NCI-H1930 (cell line): ENCODE measurements at regions not wholly inside any gene's neighbourhood (a gene's known extent, or its start where the extent isn't known, plus 50 kb on each side); places are given as distances from the start of the nearest gene placed in this dataset.
"Not testable (repeated sequence)": the region's sequence is repeated elsewhere in the genome, so short reads cannot be mapped to it uniquely, and the experiment has no call there.

ENCODE experiments used
- DNase-seq, 2 experiments: peaks; one replicate each; lab custom pipeline; 2025; lab: John Stamatoyannopoulos, UW

- DNase-seq, result no peak
These were observed 242.1 kb downstream of the BCL11B start for GRCh38 chr14:99029916-99030305.

GRCh38 chr14:99030454-99030853, 241.5 kb downstream of the BCL11B start:
- no peak for DNase-seq

GRCh38 chr14:99032759-99033158, 239.2 kb downstream of the BCL11B start:
- DNase-seq, result no peak

- no peak for DNase-seq
These were observed 238.0 kb downstream of the BCL11B start for GRCh38 chr14:99033951-99034350.

- no peak for DNase-seq
These were observed 237.3 kb downstream of the BCL11B start for GRCh38 chr14:99034711-99035171.

GRCh38 chr14:99035268-99035667, 236.7 kb downstream of the BCL11B start:
- DNase-seq, result no peak

- DNase-seq, result no peak
These were observed 236.0 kb downstream of the BCL11B start for GRCh38 chr14:99035712-99036610.

- DNase-seq, result no peak
These were observed 235.2 kb downstream of the BCL11B start for GRCh38 chr14:99036611-99037293.

- DNase-seq, result not testable (repeated sequence)
These were observed 234.7 kb downstream of the BCL11B start for GRCh38 chr14:99037326-99037725.

- DNase-seq, result no peak
These were observed 234.1 kb downstream of the BCL11B start for GRCh38 chr14:99037777-99038430.

- DNase-seq, result no peak
These were observed 233.6 kb downstream of the BCL11B start for GRCh38 chr14:99038431-99038820.

GRCh38 chr14:99039331-99040041, 232.5 kb downstream of the BCL11B start:
- DNase-seq, result no peak

- DNase-seq, result no peak
These were observed 231.9 kb downstream of the BCL11B start for GRCh38 chr14:99040052-99040451.

- no peak for DNase-seq
These were observed 231.3 kb downstream of the BCL11B start for GRCh38 chr14:99040711-99041110.

GRCh38 chr14:99041141-99041819, 230.7 kb downstream of the BCL11B start:
- no peak for DNase-seq

GRCh38 chr14:99041820-99042174, 230.2 kb downstream of the BCL11B start:
- DNase-seq, result no peak

- DNase-seq, result no peak
These were observed 229.4 kb downstream of the BCL11B start for GRCh38 chr14:99042381-99043266.

- no peak for DNase-seq
These were observed 228.8 kb downstream of the BCL11B start for GRCh38 chr14:99043267-99043615.

- DNase-seq, result no peak
These were observed 228.2 kb downstream of the BCL11B start for GRCh38 chr14:99043756-99044155.

GRCh38 chr14:99047441-99048031, 224.5 kb downstream of the BCL11B start:
- DNase-seq, result no peak
